ENCODE measurements at regions not wholly inside any gene's neighbourhood (a gene's known extent, or its start where the extent isn't known, plus 50 kb on each side); places are given as distances from the start of the nearest gene placed in this dataset.

DNA sequence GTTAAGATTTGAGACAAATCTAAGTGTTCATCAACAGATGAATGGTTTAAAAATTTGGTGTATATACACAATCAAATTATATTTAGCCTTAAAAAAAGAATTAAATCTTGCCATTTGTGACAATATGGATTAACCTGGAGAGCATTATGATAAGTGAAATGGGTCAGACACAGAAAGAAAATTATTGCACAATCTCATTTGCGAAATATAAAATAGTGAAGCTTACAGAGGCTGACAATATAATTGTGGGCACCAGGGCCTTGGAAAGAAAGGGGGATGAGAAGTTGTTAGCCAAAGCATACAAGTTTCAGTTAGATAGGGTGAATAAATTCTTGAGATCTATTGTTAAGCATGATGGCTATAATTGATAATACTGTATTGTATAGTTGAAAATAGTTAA is 883.0 kb downstream of the TECRL start:
- TF ChIP-seq, protein P1, sequence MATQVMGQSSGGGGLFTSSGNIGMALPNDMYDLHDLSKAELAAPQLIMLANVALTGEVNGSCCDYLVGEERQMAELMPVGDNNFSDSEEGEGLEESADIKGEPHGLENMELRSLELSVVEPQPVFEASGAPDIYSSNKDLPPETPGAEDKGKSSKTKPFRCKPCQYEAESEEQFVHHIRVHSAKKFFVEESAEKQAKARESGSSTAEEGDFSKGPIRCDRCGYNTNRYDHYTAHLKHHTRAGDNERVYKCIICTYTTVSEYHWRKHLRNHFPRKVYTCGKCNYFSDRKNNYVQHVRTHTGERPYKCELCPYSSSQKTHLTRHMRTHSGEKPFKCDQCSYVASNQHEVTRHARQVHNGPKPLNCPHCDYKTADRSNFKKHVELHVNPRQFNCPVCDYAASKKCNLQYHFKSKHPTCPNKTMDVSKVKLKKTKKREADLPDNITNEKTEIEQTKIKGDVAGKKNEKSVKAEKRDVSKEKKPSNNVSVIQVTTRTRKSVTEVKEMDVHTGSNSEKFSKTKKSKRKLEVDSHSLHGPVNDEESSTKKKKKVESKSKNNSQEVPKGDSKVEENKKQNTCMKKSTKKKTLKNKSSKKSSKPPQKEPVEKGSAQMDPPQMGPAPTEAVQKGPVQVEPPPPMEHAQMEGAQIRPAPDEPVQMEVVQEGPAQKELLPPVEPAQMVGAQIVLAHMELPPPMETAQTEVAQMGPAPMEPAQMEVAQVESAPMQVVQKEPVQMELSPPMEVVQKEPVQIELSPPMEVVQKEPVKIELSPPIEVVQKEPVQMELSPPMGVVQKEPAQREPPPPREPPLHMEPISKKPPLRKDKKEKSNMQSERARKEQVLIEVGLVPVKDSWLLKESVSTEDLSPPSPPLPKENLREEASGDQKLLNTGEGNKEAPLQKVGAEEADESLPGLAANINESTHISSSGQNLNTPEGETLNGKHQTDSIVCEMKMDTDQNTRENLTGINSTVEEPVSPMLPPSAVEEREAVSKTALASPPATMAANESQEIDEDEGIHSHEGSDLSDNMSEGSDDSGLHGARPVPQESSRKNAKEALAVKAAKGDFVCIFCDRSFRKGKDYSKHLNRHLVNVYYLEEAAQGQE (IDR thresholded peaks at IDR 0.05; ENCODE audit: unreplicated experiment): no peak
- TF ChIP-seq, protein P2, sequence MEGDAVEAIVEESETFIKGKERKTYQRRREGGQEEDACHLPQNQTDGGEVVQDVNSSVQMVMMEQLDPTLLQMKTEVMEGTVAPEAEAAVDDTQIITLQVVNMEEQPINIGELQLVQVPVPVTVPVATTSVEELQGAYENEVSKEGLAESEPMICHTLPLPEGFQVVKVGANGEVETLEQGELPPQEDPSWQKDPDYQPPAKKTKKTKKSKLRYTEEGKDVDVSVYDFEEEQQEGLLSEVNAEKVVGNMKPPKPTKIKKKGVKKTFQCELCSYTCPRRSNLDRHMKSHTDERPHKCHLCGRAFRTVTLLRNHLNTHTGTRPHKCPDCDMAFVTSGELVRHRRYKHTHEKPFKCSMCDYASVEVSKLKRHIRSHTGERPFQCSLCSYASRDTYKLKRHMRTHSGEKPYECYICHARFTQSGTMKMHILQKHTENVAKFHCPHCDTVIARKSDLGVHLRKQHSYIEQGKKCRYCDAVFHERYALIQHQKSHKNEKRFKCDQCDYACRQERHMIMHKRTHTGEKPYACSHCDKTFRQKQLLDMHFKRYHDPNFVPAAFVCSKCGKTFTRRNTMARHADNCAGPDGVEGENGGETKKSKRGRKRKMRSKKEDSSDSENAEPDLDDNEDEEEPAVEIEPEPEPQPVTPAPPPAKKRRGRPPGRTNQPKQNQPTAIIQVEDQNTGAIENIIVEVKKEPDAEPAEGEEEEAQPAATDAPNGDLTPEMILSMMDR (conservative IDR thresholded peaks at IDR 0.05; ENCODE audit: low read depth in 2 of 2): no peak
- TF ChIP-seq POLR2AphosphoS5 (IDR thresholded peaks at IDR 0.05; ENCODE audit: low read depth) (no peak), EZH2 (IDR thresholded peaks at IDR 0.05; ENCODE audit: low read depth, unreplicated experiment) (no peak), STAT1 (IDR thresholded peaks at IDR 0.05; ENCODE audit: unreplicated experiment) (no peak), EZH2phosphoT487 (IDR thresholded peaks at IDR 0.05; ENCODE audit: unreplicated experiment) (no peak), ZNF114 (CRISPR knock-in tag; IDR thresholded peaks at IDR 0.05) (no peak), JUNB (IDR thresholded peaks at IDR 0.05; ENCODE audit: unreplicated experiment) (no peak), ZNF331 (CRISPR knock-in tag; IDR thresholded peaks at IDR 0.05; ENCODE audit: low read depth) (no peak), CREB1 (CRISPR knock-in tag; IDR thresholded peaks at IDR 0.05; ENCODE audit: low read depth) (no peak)
- TF ChIP-seq, protein P3, sequence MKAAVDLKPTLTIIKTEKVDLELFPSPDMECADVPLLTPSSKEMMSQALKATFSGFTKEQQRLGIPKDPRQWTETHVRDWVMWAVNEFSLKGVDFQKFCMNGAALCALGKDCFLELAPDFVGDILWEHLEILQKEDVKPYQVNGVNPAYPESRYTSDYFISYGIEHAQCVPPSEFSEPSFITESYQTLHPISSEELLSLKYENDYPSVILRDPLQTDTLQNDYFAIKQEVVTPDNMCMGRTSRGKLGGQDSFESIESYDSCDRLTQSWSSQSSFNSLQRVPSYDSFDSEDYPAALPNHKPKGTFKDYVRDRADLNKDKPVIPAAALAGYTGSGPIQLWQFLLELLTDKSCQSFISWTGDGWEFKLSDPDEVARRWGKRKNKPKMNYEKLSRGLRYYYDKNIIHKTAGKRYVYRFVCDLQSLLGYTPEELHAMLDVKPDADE (IDR thresholded peaks at IDR 0.05): no peak
